ENCODE measurements at regions not wholly inside any gene's neighbourhood (a gene's known extent, or its start where the extent isn't known, plus 50 kb on each side); places are given as distances from the start of the nearest gene placed in this dataset.

GRCh38 chr2:207351171-207351570 is 178.6 kb upstream of the CREB1 start:
- Histone ChIP-seq H3K4me2 (replicated peaks; ENCODE audit: low read depth, low read length, poor library complexity, severe bottlenecking) (no peak overlapping the region), H3K36me3 (replicated peaks in 1 of 2; ENCODE audit: control extremely low read depth in 1 of 2, control insufficient read depth in 1 of 2, extremely low read depth in 1 of 2, insufficient read depth in 2 of 2, low read length in 1 of 2) (no peaks in the 10 kb centered on the region), H2AFZ (ENCODE audit: insufficient read depth, low read depth, low read length, poor library complexity, severe bottlenecking) (no peak overlapping the region), H3K27me3 (replicated peaks in 1 of 4; ENCODE audit: control extremely low read depth in 1 of 4, control insufficient read depth in 3 of 4, insufficient read depth in 4 of 4, low read length in 3 of 4) (no peaks in the 10 kb centered on the region), H4K20me1 (ENCODE audit: control insufficient read depth, insufficient read depth, low read length, poor library complexity, severe bottlenecking) (no peaks in the 10 kb centered on the region), H3K4me1 (ENCODE audit: control insufficient read depth in 2 of 2, insufficient read depth in 2 of 2, low read length in 2 of 2) (peaks cover 0 to 2% of the 10 kb centered on the region in 2 donors), H3K4me3 (ENCODE audit: control extremely low read depth in 1 of 5, extremely low read depth in 1 of 5, insufficient read depth in 1 of 5, low read depth in 2 of 5, low read length in 4 of 5) (no peak overlapping the region), H3K79me2 (ENCODE audit: control insufficient read depth, insufficient read depth, low read length) (no peaks in the 10 kb centered on the region), H3K27ac (ENCODE audit: low read length in 2 of 2) (no peak overlapping the region), H3K9me3 (ENCODE audit: control extremely low read depth in 1 of 3, control insufficient read depth in 2 of 3, insufficient read depth in 1 of 3, low read length in 2 of 3) (peaks cover 0 to 1% (median 0%) of the 10 kb centered on the region in 3 donors), H3K9ac (ENCODE audit: low read length) (no peak overlapping the region)
- ChIA-PET CTCF (no interaction called here), POLR2A (no interaction called here)
- DNase-seq (no peak), ATAC-seq (ENCODE audit: low read depth) (no peak)
- no peak for TF ChIP-seq CTCF (IDR thresholded peaks at IDR 0.05)
- no peak for TF ChIP-seq EZH2 (IDR thresholded peaks at IDR 0.05; ENCODE audit: borderline replicate concordance, insufficient read depth, low read depth, low read length, poor library complexity, severe bottlenecking)
- intact Hi-C loops (cut with micrococcal nuclease): loop anchor here (5.0 kb wide), 1 partner anchor 369 kb away; no protein-coding TSS in a partner anchor
- Mint-ChIP-seq H3K9me3 (ENCODE audit: insufficient read depth) (peaks cover 2% of the 10 kb centered on the region), H3K27me3 (no peaks in the 10 kb centered on the region), H3K27ac (no peak overlapping the region), H3K4me3 (no peak overlapping the region), H3K4me1 (peaks cover 3% of the 10 kb centered on the region)
- WGBS (ENCODE audit: insufficient coverage): no CpG with 5 or more reads among the region's 1 CpG

GRCh38 chr2:207352978-207353671 is 176.6 kb upstream of the CREB1 start:
- no peak for TF ChIP-seq EZH2 (IDR thresholded peaks at IDR 0.05; ENCODE audit: borderline replicate concordance, insufficient read depth, low read depth, low read length, poor library complexity, severe bottlenecking)
- no peak for TF ChIP-seq CTCF (IDR thresholded peaks at IDR 0.05)
- H3K27ac Mint-ChIP-seq: no peak overlapping the region
- peaks cover 2% of the 10 kb centered on the region for H3K9me3 Mint-ChIP-seq (ENCODE audit: insufficient read depth)
- ATAC-seq (ENCODE audit: low read depth): no peak
- Histone ChIP-seq H3K4me3 (ENCODE audit: control extremely low read depth in 1 of 5, extremely low read depth in 1 of 5, insufficient read depth in 1 of 5, low read depth in 2 of 5, low read length in 4 of 5) (no peak overlapping the region), H3K27ac (ENCODE audit: low read length in 2 of 2) (no peak overlapping the region), H3K27me3 (replicated peaks in 1 of 4; ENCODE audit: control extremely low read depth in 1 of 4, control insufficient read depth in 3 of 4, insufficient read depth in 4 of 4, low read length in 3 of 4) (no peaks in the 10 kb centered on the region), H4K20me1 (ENCODE audit: control insufficient read depth, insufficient read depth, low read length, poor library complexity, severe bottlenecking) (no peaks in the 10 kb centered on the region), H3K4me2 (replicated peaks; ENCODE audit: low read depth, low read length, poor library complexity, severe bottlenecking) (no peak overlapping the region), H3K36me3 (replicated peaks in 1 of 2; ENCODE audit: control extremely low read depth in 1 of 2, control insufficient read depth in 1 of 2, extremely low read depth in 1 of 2, insufficient read depth in 2 of 2, low read length in 1 of 2) (no peaks in the 10 kb centered on the region), H3K9me3 (ENCODE audit: control extremely low read depth in 1 of 3, control insufficient read depth in 2 of 3, insufficient read depth in 1 of 3, low read length in 2 of 3) (peaks cover 0 to 1% (median 0%) of the 10 kb centered on the region in 3 donors), H3K4me1 (ENCODE audit: control insufficient read depth in 2 of 2, insufficient read depth in 2 of 2, low read length in 2 of 2) (peaks cover 0 to 2% of the 10 kb centered on the region in 2 donors), H2AFZ (ENCODE audit: insufficient read depth, low read depth, low read length, poor library complexity, severe bottlenecking) (no peak overlapping the region), H3K79me2 (ENCODE audit: control insufficient read depth, insufficient read depth, low read length) (no peaks in the 10 kb centered on the region), H3K9ac (ENCODE audit: low read length) (no peak overlapping the region)
- WGBS (ENCODE audit: insufficient coverage): 100% methylated on average over 2 of the region's 9 CpGs
- intact Hi-C loops (cut with micrococcal nuclease): loop anchor here (5.0 kb wide), 1 partner anchor 371 kb away; no protein-coding TSS in a partner anchor
- peaks cover 3% of the 10 kb centered on the region for H3K4me1 Mint-ChIP-seq
- no peaks in the 10 kb centered on the region for H3K27me3 Mint-ChIP-seq
- CTCF ChIA-PET: interaction anchor here (0.9 to 1.5 kb wide), 7 partner anchors 19 to 306 kb away, joined by 3 to 7 read pairs (median 3); partner anchors contain the start of gene KLF7
- DNase-seq: peak; percentile 35
- POLR2A ChIA-PET: no interaction called here
- no peak overlapping the region for H3K4me3 Mint-ChIP-seq

All from B cell (primary cell).